GM21529 (cell line): ENCODE measurements at regions not wholly inside any gene's neighbourhood (a gene's known extent, or its start where the extent isn't known, plus 50 kb on each side); places are given as distances from the start of the nearest gene placed in this dataset.
"Not testable (repeated sequence)": the region's sequence is repeated elsewhere in the genome, so short reads cannot be mapped to it uniquely, and the experiment has no call there.

Source experiments
- ATAC-seq: cut with Tn5 transposase; IDR thresholded peaks from one replicate; pipeline ENCODE4 v1.9.1; 2021; ENCODE audit not compliant: unreplicated experiment

- not testable (repeated sequence) for ATAC-seq
Observed at GRCh38 chr3:107909583-107909982, 181.2 kb downstream of the CD47 start.

DNA sequence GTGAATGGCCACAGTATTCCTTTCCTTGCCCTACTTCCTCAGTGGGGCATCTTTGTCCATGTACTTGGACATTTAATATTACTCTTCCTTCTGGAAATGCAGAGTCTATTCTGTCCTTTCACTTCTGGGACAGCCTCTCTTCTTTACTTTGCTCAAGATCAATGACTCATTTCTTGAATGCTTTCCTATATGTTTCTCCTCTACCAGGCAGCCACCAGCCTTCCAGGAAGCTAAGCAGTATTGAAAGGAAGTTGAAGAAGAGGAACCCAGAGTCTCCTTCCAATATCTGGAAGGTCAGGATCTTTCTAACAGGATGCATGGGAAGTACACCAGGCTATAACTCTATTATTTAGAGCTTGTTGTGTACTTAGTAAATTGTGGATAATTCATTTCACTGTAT, 182.8 kb downstream of the CD47 start:
- no peak for ATAC-seq

GRCh38 chr3:107904536-107905066, 186.2 kb downstream of the CD47 start:
- no peak for ATAC-seq

DNA sequence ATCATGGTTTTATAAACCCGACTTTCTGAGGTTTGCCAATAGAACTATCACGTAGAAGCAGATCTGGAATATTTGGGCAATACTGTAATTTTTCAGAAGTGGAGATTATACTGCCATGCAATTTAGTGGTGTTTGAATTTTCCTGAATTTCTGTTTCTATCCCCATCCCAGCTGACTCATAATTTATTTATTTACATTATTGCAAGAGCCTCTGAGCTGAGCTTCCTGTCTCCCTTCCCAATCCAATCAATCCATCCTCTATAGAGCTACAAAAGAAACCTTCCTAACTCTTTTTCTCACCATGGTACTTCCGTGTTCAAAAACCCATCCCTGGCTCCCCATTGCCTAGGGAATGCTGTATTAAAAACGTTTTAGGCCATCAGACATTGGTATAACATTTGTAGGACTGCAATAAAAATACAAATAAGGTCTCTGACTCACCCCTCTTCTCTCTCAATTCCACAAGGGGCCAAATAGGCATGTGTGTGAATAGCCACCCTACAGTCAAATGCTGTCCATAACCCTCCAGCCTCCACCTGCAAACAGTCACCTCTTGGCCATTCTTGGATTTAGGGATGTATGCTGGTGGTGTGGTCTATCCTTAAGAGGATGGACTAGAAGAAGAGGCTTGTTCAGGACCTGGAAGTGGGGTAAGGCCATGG, 190.7 kb downstream of the CD47 start:
- ATAC-seq, result no peak

DNA sequence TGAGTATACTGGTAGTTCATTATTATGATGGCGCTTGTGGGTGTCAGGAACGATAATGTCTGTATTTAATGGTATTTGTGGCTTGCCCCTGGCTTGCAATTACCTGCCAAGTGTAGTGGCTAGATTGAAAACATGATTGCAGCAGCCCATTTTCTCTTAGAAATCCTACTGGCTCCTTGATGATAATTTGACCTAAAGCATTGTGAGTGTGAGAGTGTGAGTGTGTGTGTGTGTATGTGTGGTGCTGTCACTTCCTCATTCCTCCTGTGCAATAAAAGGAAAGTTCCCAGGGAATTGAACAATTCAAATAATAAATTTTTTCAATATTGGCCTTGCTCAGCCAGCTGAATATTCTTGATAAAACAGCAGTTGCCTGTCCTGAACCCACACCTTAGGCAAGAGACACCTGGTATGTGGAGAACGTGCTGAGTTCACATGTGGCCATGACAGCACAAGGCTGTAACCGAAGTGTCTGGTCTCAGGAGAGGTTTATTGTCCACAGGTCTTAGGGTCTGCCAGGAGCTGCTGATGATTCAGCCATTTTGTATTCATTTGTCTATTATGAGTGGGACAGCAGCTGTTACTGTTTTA, 193.3 kb downstream of the CD47 start:
- ATAC-seq, result no peak

DNA sequence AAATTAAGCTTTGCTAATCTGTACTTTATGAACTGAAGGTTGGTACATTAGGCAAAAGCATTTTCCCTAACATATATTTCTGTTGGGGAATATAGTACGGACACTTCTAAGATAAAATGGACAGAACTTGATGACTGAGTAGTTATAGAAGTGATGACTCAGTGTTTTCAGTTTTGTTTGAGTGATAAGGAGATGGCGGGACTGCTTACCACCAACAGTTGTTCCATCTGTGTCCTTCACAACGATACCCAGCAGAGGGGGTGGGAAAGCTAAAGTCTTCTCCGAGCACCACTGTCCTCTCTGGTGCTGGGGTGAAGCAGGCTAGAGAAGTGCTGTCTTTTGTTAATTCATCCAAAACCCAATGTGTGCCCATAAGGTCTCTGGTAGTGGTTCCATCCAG, 195.8 kb downstream of the CD47 start:
- no peak for ATAC-seq

DNA sequence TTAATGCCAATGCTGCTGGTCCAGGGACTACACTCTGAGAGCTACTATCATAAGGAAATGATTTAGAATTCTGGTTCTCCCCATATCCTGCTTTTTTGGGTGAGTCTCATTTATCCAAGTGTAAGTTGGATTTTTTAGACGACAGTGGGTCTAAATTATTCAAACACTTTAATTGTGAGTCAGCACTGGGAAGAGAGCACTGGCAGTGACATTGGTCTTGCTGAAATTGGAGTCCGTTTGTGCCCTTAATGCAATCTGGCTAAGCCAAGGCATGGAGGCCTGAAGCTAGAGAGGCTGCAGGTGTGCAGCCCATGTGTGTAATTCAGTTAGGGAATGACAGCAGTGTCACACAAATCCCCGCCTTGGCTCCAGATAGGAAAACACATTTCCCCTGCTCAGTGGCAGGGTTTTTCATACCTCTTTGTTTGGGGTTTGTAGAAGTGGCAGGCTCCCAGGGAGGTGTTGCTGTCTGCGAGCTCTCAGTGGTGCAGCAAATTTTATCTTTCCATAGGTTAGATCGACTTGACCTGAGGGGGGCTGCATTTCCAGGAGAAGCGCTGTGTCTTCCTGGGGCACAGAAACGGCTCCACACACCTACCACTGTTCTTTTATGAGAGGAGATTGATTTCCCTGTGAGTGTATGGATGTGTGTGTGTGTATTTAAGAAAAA, 197.7 kb downstream of the CD47 start:
- no peak for ATAC-seq

DNA sequence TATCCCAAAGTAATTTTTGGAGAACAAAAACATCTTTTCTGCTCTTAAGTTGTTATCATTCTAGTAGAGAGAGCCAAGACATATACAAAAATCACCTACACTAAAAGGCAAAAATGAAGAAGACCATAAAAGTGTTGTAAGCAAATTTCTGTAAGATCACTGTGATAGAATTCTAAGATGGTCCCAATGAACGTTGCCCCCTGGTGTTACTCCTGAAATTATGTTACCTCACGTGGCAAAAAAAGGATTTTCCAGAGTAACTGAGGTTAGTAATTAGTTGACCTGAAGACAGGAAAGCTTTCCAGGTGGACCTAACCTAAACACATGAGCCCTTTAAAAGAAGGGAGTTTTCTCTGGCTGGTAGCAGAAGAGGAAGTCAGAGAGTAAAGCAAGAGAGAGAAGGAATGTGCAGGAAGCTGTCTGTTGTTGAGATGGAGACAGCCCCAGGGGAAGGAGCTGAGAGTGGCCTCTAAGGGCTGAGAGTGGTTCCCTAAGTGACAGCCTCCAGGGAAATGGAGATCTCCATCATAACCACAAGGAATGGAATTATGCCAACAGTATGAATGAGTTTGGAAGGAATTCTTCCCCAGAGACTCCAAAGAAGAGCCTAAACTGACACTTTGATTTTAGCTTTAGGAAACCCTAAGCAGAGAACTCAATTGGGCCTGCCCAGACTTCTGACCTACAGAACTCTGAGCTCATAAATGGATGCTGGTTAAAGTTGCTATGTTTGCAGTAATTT, 205.9 kb downstream of the CD47 start:
- no peak for ATAC-seq

DNA sequence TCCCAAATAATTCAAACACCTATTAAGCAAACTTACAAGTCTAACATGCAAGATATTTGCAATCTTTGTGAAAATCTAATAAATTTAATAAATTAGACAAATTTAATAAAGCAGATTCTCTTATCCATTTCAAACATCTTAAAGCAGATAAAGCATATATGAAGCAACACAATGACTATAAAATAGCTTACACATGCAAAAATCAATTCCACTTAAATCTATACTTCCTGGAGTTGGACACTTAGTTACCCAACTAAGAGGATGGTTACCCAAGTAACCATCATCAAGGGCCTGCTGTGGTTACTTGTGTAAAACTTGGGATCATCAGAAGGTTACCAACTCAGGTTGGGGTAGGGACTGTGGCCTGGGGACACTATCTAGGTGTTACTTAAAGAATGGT, 206.8 kb downstream of the CD47 start:
- no peak for ATAC-seq

GRCh38 chr3:107882881-107883280, 207.9 kb downstream of the CD47 start:
- ATAC-seq, result no peak

GRCh38 chr3:107882261-107882660, 208.6 kb downstream of the CD47 start:
- no peak for ATAC-seq

- ATAC-seq, result no peak
Observed at GRCh38 chr3:107881509-107881908, 209.3 kb downstream of the CD47 start.

DNA sequence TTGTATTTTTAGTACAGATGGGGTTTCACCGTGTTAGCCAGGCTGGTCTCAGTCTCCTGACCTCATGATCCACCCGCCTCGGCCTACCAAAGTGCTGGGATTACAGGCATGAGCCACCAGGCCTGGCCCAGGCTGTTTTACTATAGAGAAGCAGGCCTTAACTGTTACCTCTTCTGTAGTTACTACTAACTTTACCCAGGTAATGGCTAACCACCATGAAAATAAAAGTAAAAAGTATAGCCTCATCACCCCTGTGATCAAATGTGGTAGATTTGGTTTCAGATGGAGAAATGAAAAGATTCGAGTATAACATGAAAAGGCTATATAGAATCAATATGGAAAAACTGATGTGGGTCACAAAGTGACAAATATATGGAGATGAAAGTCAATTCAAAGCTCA, 210.1 kb downstream of the CD47 start:
- no peak for ATAC-seq

DNA sequence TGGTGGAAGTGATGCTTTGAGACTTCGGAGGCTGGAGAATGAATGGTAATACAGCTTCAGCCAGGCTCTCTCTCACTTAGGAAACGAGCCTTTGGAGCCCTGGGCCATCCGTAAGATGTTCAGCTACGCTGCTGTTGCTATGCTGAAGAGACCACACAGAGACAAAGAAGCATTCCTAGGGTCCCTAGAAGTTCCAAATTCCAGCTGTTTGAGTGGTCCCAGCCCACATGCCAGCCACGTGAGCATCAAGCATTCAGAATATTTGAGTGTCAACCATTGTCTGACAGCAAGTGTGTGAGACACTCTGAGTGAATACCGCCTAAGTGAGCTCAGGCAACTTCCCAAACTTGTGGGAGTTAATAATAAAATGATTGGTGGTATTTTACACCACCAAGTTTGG, 212.9 kb downstream of the CD47 start:
- ATAC-seq, result no peak

DNA sequence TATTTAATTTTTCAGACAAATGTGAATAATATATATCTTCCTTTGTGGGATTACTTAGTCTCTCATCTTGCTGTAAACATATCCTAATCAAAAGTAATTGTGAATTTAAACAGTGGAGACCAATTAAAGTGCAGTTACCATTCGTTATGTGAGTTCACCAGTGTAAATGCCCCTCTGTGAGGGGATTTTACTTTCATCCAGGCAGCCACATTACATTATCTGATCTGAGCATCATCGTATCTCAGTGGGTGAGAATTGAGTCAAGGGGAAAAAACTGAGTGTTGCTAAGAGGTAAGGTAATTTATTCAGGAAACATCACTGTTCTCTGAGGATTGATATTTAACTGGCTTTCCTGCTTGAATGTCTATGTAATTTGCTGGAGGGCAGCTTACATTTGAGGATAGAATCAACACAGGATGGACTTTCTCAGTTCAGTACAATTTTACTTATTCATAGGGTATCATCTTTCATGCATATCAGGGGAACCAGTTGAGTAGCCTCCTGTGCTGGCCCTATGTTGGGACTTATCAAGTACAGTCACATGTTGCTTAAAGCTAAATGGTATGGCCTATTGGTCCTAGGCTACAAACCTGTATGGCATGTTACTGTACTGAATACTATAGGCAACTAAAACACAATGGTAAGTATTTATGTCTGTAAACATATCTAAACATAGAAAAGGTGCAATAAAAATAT, 219.7 kb downstream of the CD47 start:
- ATAC-seq, result peak; percentile 59

DNA sequence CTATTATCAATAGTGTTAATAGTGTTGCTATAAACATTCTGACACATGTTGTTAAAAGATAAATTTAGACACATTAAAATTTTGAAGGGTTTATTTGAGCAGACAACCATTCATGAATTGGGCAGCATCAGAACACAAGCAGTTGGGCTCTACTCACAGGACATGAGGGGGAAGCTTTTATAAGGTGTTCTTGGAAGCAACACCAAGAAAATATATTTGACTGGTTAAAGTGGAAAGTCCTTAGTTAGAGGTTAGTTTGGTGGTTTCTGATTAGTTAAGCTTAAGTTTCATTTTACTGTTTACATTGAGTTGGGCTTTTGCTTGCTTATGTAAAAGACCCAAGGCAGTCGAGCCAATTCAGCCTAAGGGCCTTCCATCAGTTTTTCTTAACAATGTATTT, 220.7 kb downstream of the CD47 start:
- no peak for ATAC-seq

GRCh38 chr3:107868449-107868848, 222.4 kb downstream of the CD47 start:
- ATAC-seq, result no peak

DNA sequence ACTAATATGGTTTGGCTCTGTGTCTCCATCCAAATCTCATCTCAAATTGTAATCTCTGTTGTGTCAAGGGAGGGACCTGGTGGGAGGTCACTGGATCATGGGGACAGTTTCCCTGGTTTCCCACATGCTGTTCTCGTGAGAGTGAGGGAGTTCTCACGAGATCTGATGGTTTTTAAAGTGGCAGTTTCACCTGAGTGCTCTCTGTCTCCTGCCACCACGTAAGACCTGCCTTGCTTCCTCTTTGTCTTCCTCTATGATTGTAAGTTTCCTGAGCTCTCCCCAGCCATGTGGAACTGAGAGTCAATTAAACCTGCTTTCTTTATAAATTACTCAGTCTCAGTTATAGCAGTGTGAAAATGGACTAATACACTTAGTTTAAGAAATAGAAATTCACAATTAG, 228.9 kb downstream of the CD47 start:
- ATAC-seq, result peak; percentile 99

DNA sequence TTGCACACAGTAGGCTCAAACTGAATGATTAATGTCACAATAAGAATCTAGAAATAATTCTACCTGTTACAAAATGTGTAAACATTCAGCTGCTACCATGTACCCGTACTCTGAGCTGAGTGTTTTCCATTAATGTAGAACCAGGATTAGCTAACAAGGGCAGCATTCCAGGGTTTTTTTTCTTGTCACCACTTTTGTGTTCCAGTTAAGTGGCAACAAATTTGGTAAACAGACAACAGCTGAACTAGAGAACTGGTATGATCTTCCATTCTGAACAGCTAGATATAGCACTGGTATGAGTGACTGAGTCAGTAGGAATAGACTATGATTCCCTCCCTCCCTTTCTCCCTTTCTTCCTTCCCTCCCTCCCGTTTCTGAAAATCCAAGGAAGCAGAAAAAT, 229.4 kb downstream of the CD47 start:
- ATAC-seq, result no peak
